Fibroblast of villous mesenchyme (primary cell): ENCODE measurements at regions not wholly inside any gene's neighbourhood (a gene's known extent, or its start where the extent isn't known, plus 50 kb on each side); places are given as distances from the start of the nearest gene placed in this dataset.
A peak's percentile ranks its signal among the peaks of the same experiment; 100 is the strongest.

Experiments used
- DNase-seq: peaks from one replicate; pipeline ENCODE4 v3.0.0-alpha.2; 2010; ENCODE audit warnings: low read depth
- H3K4me3 ChIP-seq: 2 replicates; pipeline ENCODE4 v1.5.1; 2011; ENCODE audit warnings: low read depth, mild to moderate bottlenecking, low read length
- CTCF ChIP-seq: IDR thresholded peaks from 2 replicates; pipeline ENCODE4 v1.5.1; 2012; ENCODE audit warnings: low read depth, mild to moderate bottlenecking, low read length; ENCODE audit not compliant: insufficient read depth

GRCh38 chr2:217294211-217294610, 434.3 kb upstream of the TNP1 start:
- DNase-seq = no peak
- H3K4me3 ChIP-seq = no peak overlapping the region
- TF ChIP-seq CTCF = no peak

GRCh38 chr2:217293607-217294006, 433.7 kb upstream of the TNP1 start:
- TF ChIP-seq CTCF = no peak
- H3K4me3 ChIP-seq = no peak overlapping the region
- DNase-seq = peak; percentile 83

- no peak for DNase-seq
- TF ChIP-seq CTCF = no peak
- no peak overlapping the region for H3K4me3 ChIP-seq
Observed at GRCh38 chr2:217293046-217293445, 433.2 kb upstream of the TNP1 start.

GRCh38 chr2:217291259-217291658, 431.4 kb upstream of the TNP1 start:
- no peak overlapping the region for H3K4me3 ChIP-seq
- TF ChIP-seq CTCF = no peak
- no peak for DNase-seq

GRCh38 chr2:217290467-217290866, 430.6 kb upstream of the TNP1 start:
- no peak overlapping the region for H3K4me3 ChIP-seq
- no peak for DNase-seq
- no peak for TF ChIP-seq CTCF

GRCh38 chr2:217289907-217290280, 430.0 kb upstream of the TNP1 start:
- no peak overlapping the region for H3K4me3 ChIP-seq
- peak; percentile 76 for DNase-seq
- TF ChIP-seq CTCF = no peak

- no peak for TF ChIP-seq CTCF
- peak; percentile 66 for DNase-seq
- H3K4me3 ChIP-seq = no peak overlapping the region
Observed at GRCh38 chr2:217289177-217289906, 429.5 kb upstream of the TNP1 start.
